Neutrophil (primary cell): ENCODE measurements at regions not wholly inside any gene's neighbourhood (a gene's known extent, or its start where the extent isn't known, plus 50 kb on each side); places are given as distances from the start of the nearest gene placed in this dataset.

Experiments used
- H3K27ac ChIP-seq: fragments of 200-600 bp; sonication (generic); 2 replicates; pipeline ENCODE4 v1.5.1; 2016; ENCODE audit warnings: mild to moderate bottlenecking, moderate library complexity
- H3K27me3 ChIP-seq: fragments of 200-600 bp; sonication (generic); 2 replicates; pipeline ENCODE4 v1.6.0; 2016; ENCODE audit warnings: mild to moderate bottlenecking
- H3K36me3 ChIP-seq: fragments of 200-600 bp; sonication (generic); 2 replicates; pipeline ENCODE4 v1.5.1; 2017
- H3K4me1 ChIP-seq, 2 experiments: fragments of 200-600 bp in 1 of 2; sonication (generic) in 1 of 2; 1 replicate in 1 of 2; 2 replicates in 1 of 2; pipeline versions ENCODE4 v1.5.1 to v1.6.1; 2013 to 2016; ENCODE audit warnings: low read depth in 1 of 2, low read length in 1 of 2, mild to moderate bottlenecking in 1 of 2, moderate library complexity in 1 of 2; ENCODE audit not compliant: control insufficient read depth in 1 of 2, insufficient read depth in 1 of 2
- H3K4me3 ChIP-seq, 2 experiments: fragments of 200-600 bp in 1 of 2; sonication (generic) in 1 of 2; 1 replicate in 1 of 2; 2 replicates in 1 of 2; pipeline ENCODE4 v1.5.1; 2013 to 2016; ENCODE audit warnings: low read depth in 1 of 2, low read length in 1 of 2, mild to moderate bottlenecking in 1 of 2, moderate library complexity in 1 of 2
- H3K9me3 ChIP-seq: fragments of 200-600 bp; sonication (generic); 2 replicates; pipeline ENCODE4 v1.5.1; 2016
- CTCF ChIP-seq: fragments of 200-600 bp; sonication (generic); IDR thresholded peaks from 2 replicates; pipeline ENCODE4 v1.5.1; 2016; ENCODE audit warnings: antibody characterized with exemption

- Histone ChIP-seq H3K4me3 (no peak overlapping the region), H3K27me3 (no peaks in the 10 kb centered on the region), H3K9me3 (no peaks in the 10 kb centered on the region), H3K27ac (no peak overlapping the region), H3K4me1 (no peaks in the 10 kb centered on the region), H3K36me3 (no peaks in the 10 kb centered on the region)
- no peak for TF ChIP-seq CTCF
Observed at GRCh38 chr14:49363821-49364751, 222.1 kb downstream of the RPS29 start.

- Histone ChIP-seq H3K9me3 (no peaks in the 10 kb centered on the region), H3K27ac (no peak overlapping the region), H3K4me3 (no peak overlapping the region), H3K27me3 (no peaks in the 10 kb centered on the region), H3K4me1 (no peaks in the 10 kb centered on the region), H3K36me3 (no peaks in the 10 kb centered on the region)
- TF ChIP-seq CTCF: no peak
Observed at GRCh38 chr14:49362916-49363315, 223.3 kb downstream of the RPS29 start.

GRCh38 chr14:49339130-49339529 is 247.1 kb downstream of the RPS29 start:
- Histone ChIP-seq H3K36me3 (no peaks in the 10 kb centered on the region), H3K4me1 (peaks cover 0 to 3% of the 10 kb centered on the region in 2 experiments), H3K27me3 (no peaks in the 10 kb centered on the region), H3K9me3 (no peaks in the 10 kb centered on the region), H3K4me3 (no peak overlapping the region), H3K27ac (no peak overlapping the region)
- no peak for TF ChIP-seq CTCF

GRCh38 chr14:49319810-49320209 is 266.4 kb downstream of the RPS29 start:
- TF ChIP-seq CTCF: no peak
- Histone ChIP-seq H3K9me3 (no peaks in the 10 kb centered on the region), H3K4me3 (no peak overlapping the region), H3K27ac (no peak overlapping the region), H3K4me1 (no peaks in the 10 kb centered on the region), H3K36me3 (no peaks in the 10 kb centered on the region), H3K27me3 (no peaks in the 10 kb centered on the region)

GRCh38 chr14:49315570-49315969 is 270.6 kb downstream of the RPS29 start:
- TF ChIP-seq CTCF: no peak
- Histone ChIP-seq H3K9me3 (no peaks in the 10 kb centered on the region), H3K27me3 (no peaks in the 10 kb centered on the region), H3K4me1 (no peaks in the 10 kb centered on the region), H3K4me3 (no peak overlapping the region), H3K36me3 (no peaks in the 10 kb centered on the region), H3K27ac (no peak overlapping the region)
